ENCODE measurements at regions not wholly inside any gene's neighbourhood (a gene's known extent, or its start where the extent isn't known, plus 50 kb on each side); places are given as distances from the start of the nearest gene placed in this dataset.

- DNase-seq (ENCODE audit: low spot score) = no peak
Measured at GRCh38 chr5:34511915-34512314, 144.2 kb upstream of the RAI14 start.

GRCh38 chr5:34516166-34516565 is 140.0 kb upstream of the RAI14 start:
- intact Hi-C loops (cut with DNase I) = no loop called here

More at GRCh38 chr5:34511915-34512314, 144.2 kb upstream of the RAI14 start:
- intact Hi-C loops (cut with DNase I) = no loop called here

GRCh38 chr5:34516686-34517085 is 139.4 kb upstream of the RAI14 start:
- DNase-seq (ENCODE audit: low spot score) = no peak
- intact Hi-C loops (cut with DNase I) = no loop called here

More at GRCh38 chr5:34516166-34516565, 140.0 kb upstream of the RAI14 start:
- DNase-seq (ENCODE audit: low spot score) = no peak

GRCh38 chr5:34517249-34517648 is 138.9 kb upstream of the RAI14 start:
- intact Hi-C loops (cut with DNase I) = no loop called here
- DNase-seq (ENCODE audit: low spot score) = no peak

GRCh38 chr5:34519489-34520220 is 136.5 kb upstream of the RAI14 start:
- no peak for DNase-seq (ENCODE audit: low spot score)
- intact Hi-C loops (cut with DNase I) = no loop called here

GRCh38 chr5:34521628-34522290 is 134.4 kb upstream of the RAI14 start:
- intact Hi-C loops (cut with DNase I) = loop anchor here in 1 of 2 donors (2.0 kb wide), 1 partner anchor 377 kb away; no protein-coding TSS in a partner anchor
- DNase-seq (ENCODE audit: low spot score) = no peak

GRCh38 chr5:34522599-34523386 is 133.3 kb upstream of the RAI14 start:
- intact Hi-C loops (cut with DNase I) = loop anchor here in 1 of 2 donors (2.0 kb wide), 1 partner anchor 376 kb away; no protein-coding TSS in a partner anchor
- no peak for DNase-seq (ENCODE audit: low spot score)

- no peak for DNase-seq (ENCODE audit: low spot score)
- intact Hi-C loops (cut with DNase I) = loop anchor here in 1 of 2 donors (2.0 kb wide), 1 partner anchor 375 kb away; no protein-coding TSS in a partner anchor
Measured at GRCh38 chr5:34523387-34523726, 132.8 kb upstream of the RAI14 start.

GRCh38 chr5:34524123-34524522 is 132.0 kb upstream of the RAI14 start:
- intact Hi-C loops (cut with DNase I) = no loop called here
- DNase-seq (ENCODE audit: low spot score) = no peak

GRCh38 chr5:34525761-34526160 is 130.4 kb upstream of the RAI14 start:
- DNase-seq (ENCODE audit: low spot score) = no peak
- intact Hi-C loops (cut with DNase I) = loop anchor here in 1 of 2 donors (5.0 kb wide), 1 partner anchor 77 kb away; no protein-coding TSS in a partner anchor

- intact Hi-C loops (cut with DNase I) = loop anchor here in 1 of 2 donors (5.0 kb wide), 1 partner anchor 76 kb away; no protein-coding TSS in a partner anchor
- no peak for DNase-seq (ENCODE audit: low spot score)
Measured at GRCh38 chr5:34526682-34527305, 129.3 kb upstream of the RAI14 start.

- intact Hi-C loops (cut with DNase I) = loop anchor here in 1 of 2 donors (5.0 kb wide), 2 partner anchors 73 to 128 kb away; partner anchors contain the start of gene RAI14
- DNase-seq (ENCODE audit: low spot score) = no peak
Measured at GRCh38 chr5:34529581-34530331, 126.4 kb upstream of the RAI14 start.

GRCh38 chr5:34530637-34531036 is 125.5 kb upstream of the RAI14 start:
- intact Hi-C loops (cut with DNase I) = loop anchor here in 1 of 2 donors (5.0 kb wide), 1 partner anchor 127 kb away; the partner anchor contains the start of gene RAI14
- DNase-seq (ENCODE audit: low spot score) = no peak

- intact Hi-C loops (cut with DNase I) = loop anchor here in 1 of 2 donors (5.0 kb wide), 1 partner anchor 125 kb away; the partner anchor contains the start of gene RAI14
- DNase-seq (ENCODE audit: low spot score) = no peak
Measured at GRCh38 chr5:34531751-34532360, 124.3 kb upstream of the RAI14 start.

- DNase-seq (ENCODE audit: low spot score) = no peak
- intact Hi-C loops (cut with DNase I) = loop anchor here in 1 of 2 donors (5.0 kb wide), 1 partner anchor 123 kb away; the partner anchor contains the start of gene RAI14
Measured at GRCh38 chr5:34533582-34534522, 122.3 kb upstream of the RAI14 start.

- DNase-seq (ENCODE audit: low spot score) = no peak
- intact Hi-C loops (cut with DNase I) = loop anchor here in 1 of 2 donors (5.0 kb wide), 1 partner anchor 123 kb away; the partner anchor contains the start of gene RAI14
Measured at GRCh38 chr5:34534523-34535103, 121.5 kb upstream of the RAI14 start.

All from posterior vena cava (tissue), 2 donors.